ENCODE measurements at regions not wholly inside any gene's neighbourhood (a gene's known extent, or its start where the extent isn't known, plus 50 kb on each side); places are given as distances from the start of the nearest gene placed in this dataset.

GRCh38 chr11:15390857-15391256 lies 276.1 kb downstream of the INSC start:
- H2AK5ac ChIP-seq (ENCODE audit: insufficient read length, low read length): no peak overlapping the region
- no peak overlapping the region for H2BK12ac ChIP-seq (ENCODE audit: insufficient read length, low read depth, low read length)
- H2BK5ac ChIP-seq (ENCODE audit: insufficient read length, low read length): no peak overlapping the region
- H3K27me3 ChIP-seq (ENCODE audit: insufficient read depth, low read length): no peaks in the 10 kb centered on the region
- no peaks in the 10 kb centered on the region for H3K4me1 ChIP-seq (ENCODE audit: insufficient read depth, low read length)
- no peaks in the 10 kb centered on the region for H4K20me1 ChIP-seq (ENCODE audit: control insufficient read depth, insufficient read depth, insufficient read length)
- H3K56ac ChIP-seq (ENCODE audit: insufficient read length, low read depth, low read length): no peak overlapping the region
- H4K91ac ChIP-seq (ENCODE audit: insufficient read length, low read depth, low read length): no peak overlapping the region
- no peak overlapping the region for H3K9ac ChIP-seq (ENCODE audit: extremely low read depth, insufficient read length, low read length)
- peaks cover 0 to 5% of the 10 kb centered on the region in 2 experiments; a peak in 1 of 4 replicates for H3K4me1 Mint-ChIP-seq
- H4K5ac ChIP-seq (ENCODE audit: insufficient read length, low read depth, low read length): no peak overlapping the region
- no peaks in the 10 kb centered on the region for H3K23me2 ChIP-seq (ENCODE audit: insufficient read length, low read depth, low read length, poor library complexity, severe bottlenecking)
- H3K4ac ChIP-seq (ENCODE audit: low read depth, low read length): no peak overlapping the region
- DNase-seq: no peak
- no peak overlapping the region for H4K8ac ChIP-seq (replicated peaks; ENCODE audit: insufficient read length, low read depth, low read length)
- H3K18ac ChIP-seq (ENCODE audit: insufficient read length, low read depth, low read length): no peak overlapping the region
- H3K9me3 ChIP-seq (ENCODE audit: control insufficient read depth, low read depth, low read length): no peaks in the 10 kb centered on the region
- H3K27me3 Mint-ChIP-seq (ENCODE audit: low read depth): no peaks in the 10 kb centered on the region
- no peak for TF ChIP-seq CTCF (conservative IDR thresholded peaks at IDR 0.05)
- no CpG with 5 or more reads among the region's 1 CpG for WGBS (ENCODE audit: extremely low coverage, insufficient read length, low lambda C conversion rate)
- no peaks in the 10 kb centered on the region for H3K79me2 ChIP-seq (ENCODE audit: insufficient read depth, low read length)
- H2BK120ac ChIP-seq (ENCODE audit: low read depth, low read length, poor library complexity, severe bottlenecking): no peak overlapping the region
- no peak overlapping the region for H3K23ac ChIP-seq (ENCODE audit: insufficient read length, low read depth, low read length)
- H3K14ac ChIP-seq (ENCODE audit: insufficient read depth, low read length): no peak overlapping the region
- H3K9me3 Mint-ChIP-seq: peaks cover 9% of the 10 kb centered on the region in 2 experiments; a peak in 4 of 5 replicates
- peaks cover 0 to 14% (median 2%) of the 10 kb centered on the region in 3 experiments; a peak in 4 of 7 replicates for H3K36me3 Mint-ChIP-seq (ENCODE audit: insufficient read depth in 1 of 3, low read depth in 3 of 3)
- H3K27ac ChIP-seq (ENCODE audit: insufficient read length, low read depth, low read length): no peak overlapping the region
- no peak overlapping the region for H2BK15ac ChIP-seq (ENCODE audit: low read depth, low read length)
- no peaks in the 10 kb centered on the region for H3K79me1 ChIP-seq (ENCODE audit: insufficient read depth, low read depth, low read length, poor library complexity, severe bottlenecking)
- no peak overlapping the region for H2AFZ ChIP-seq (ENCODE audit: low read length)
- H3K4me2 ChIP-seq (ENCODE audit: insufficient read depth, insufficient read length, low read length): no peak overlapping the region
- no peak overlapping the region for H2BK20ac ChIP-seq (ENCODE audit: low read depth, low read length, poor library complexity, severe bottlenecking)
- H3K27ac Mint-ChIP-seq: no peak overlapping the region
- H3K4me3 Mint-ChIP-seq: no peak overlapping the region
- H3T11ph ChIP-seq (ENCODE audit: low read length): no peak overlapping the region

Data from H9 (cell line).